Smooth muscle cell (in vitro differentiated cells): ENCODE measurements at regions not wholly inside any gene's neighbourhood (a gene's known extent, or its start where the extent isn't known, plus 50 kb on each side); places are given as distances from the start of the nearest gene placed in this dataset.

Source experiments
- DNase-seq: peaks from one replicate; lab custom pipeline; 2025; ENCODE audit not compliant: unreplicated experiment; lab: John Stamatoyannopoulos, UW
- H2AFZ ChIP-seq: fragments of 200-600 bp; sonication (generic); 2 replicates; pipeline ENCODE4 v1.6.0; 2016; ENCODE audit warnings: antibody characterized with exemption, low read depth, mild to moderate bottlenecking
- H3F3A ChIP-seq: fragments of 200-600 bp; sonication (generic); 2 replicates; pipeline ENCODE4 v1.6.0; 2017; ENCODE audit warnings: antibody characterized with exemption, low read depth
- H3K27ac ChIP-seq: fragments of 200-600 bp; sonication (generic); 2 replicates; pipeline ENCODE4 v1.5.1; 2016; ENCODE audit warnings: low read depth, mild to moderate bottlenecking
- H3K27me3 ChIP-seq: fragments of 200-600 bp; sonication (generic); 2 replicates; pipeline ENCODE4 v1.6.1; 2016; ENCODE audit warnings: low read depth, mild to moderate bottlenecking
- H3K36me3 ChIP-seq: fragments of 200-600 bp; sonication (generic); 2 replicates; pipeline ENCODE4 v1.5.1; 2016; ENCODE audit warnings: low read depth
- H3K4me1 ChIP-seq: fragments of 200-600 bp; sonication (generic); 2 replicates; pipeline ENCODE4 v1.5.1; 2016; ENCODE audit warnings: low read depth
- H3K4me2 ChIP-seq: fragments of 200-600 bp; sonication (generic); 2 replicates; pipeline ENCODE4 v1.6.0; 2016; ENCODE audit warnings: mild to moderate bottlenecking
- H3K4me3 ChIP-seq: fragments of 200-600 bp; sonication (generic); 2 replicates; pipeline ENCODE4 v1.5.1; 2016; ENCODE audit warnings: mild to moderate bottlenecking
- H3K79me2 ChIP-seq: fragments of 200-600 bp; sonication (generic); 2 replicates; pipeline ENCODE4 v1.6.0; 2016; ENCODE audit warnings: low read depth, mild to moderate bottlenecking
- H3K9ac ChIP-seq: fragments of 200-600 bp; sonication (generic); 2 replicates; pipeline ENCODE4 v1.6.0; 2016; ENCODE audit warnings: low read depth
- H3K9me3 ChIP-seq: fragments of 200-600 bp; sonication (generic); replicated peaks from 2 replicates; pipeline ENCODE4 v1.5.1; 2016; ENCODE audit warnings: low read depth
- H4K20me1 ChIP-seq: fragments of 200-600 bp; sonication (generic); 2 replicates; pipeline ENCODE4 v1.6.0; 2016; ENCODE audit warnings: low read depth
- WGBS: methylation state at CpG from one replicate; pipeline ENCODE4 v1.1.7; 2016; ENCODE audit warnings: low lambda C conversion rate; 5-methylcytosine and 5-hydroxymethylcytosine counted together
- TF ChIP-seq, protein P1 (sequence below): fragments of 200-600 bp; sonication (generic); IDR thresholded peaks from 2 replicates; pipeline ENCODE4 v1.5.1; 2017; ENCODE audit warnings: borderline replicate concordance, mild to moderate bottlenecking, antibody characterized with exemption; ENCODE audit not compliant: insufficient read depth, poor library complexity, severe bottlenecking

DNA sequence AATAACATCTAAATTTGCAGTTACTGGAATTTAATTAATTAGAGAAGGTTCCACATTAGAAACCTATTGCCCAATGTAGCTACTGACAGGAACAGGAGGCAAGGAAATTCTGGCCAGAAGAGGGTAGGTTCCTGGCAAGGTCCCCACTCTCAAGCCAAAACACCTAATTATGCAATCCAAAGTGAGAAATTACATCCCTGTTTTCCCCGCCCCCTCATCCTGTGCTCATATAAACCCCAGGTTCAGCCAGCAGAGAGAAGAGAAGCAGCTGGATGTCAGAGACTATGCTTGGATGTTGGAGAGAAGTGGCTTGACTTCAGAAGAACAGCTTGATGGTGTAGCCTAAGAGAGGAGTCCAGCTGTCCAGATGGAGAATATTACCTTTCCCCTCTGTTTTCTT, 951.3 kb upstream of the PRR20A start:
- TF ChIP-seq, protein P1, sequence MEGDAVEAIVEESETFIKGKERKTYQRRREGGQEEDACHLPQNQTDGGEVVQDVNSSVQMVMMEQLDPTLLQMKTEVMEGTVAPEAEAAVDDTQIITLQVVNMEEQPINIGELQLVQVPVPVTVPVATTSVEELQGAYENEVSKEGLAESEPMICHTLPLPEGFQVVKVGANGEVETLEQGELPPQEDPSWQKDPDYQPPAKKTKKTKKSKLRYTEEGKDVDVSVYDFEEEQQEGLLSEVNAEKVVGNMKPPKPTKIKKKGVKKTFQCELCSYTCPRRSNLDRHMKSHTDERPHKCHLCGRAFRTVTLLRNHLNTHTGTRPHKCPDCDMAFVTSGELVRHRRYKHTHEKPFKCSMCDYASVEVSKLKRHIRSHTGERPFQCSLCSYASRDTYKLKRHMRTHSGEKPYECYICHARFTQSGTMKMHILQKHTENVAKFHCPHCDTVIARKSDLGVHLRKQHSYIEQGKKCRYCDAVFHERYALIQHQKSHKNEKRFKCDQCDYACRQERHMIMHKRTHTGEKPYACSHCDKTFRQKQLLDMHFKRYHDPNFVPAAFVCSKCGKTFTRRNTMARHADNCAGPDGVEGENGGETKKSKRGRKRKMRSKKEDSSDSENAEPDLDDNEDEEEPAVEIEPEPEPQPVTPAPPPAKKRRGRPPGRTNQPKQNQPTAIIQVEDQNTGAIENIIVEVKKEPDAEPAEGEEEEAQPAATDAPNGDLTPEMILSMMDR, result no peak

GRCh38 chr13:56189978-56190377, 950.7 kb upstream of the PRR20A start:
- no peaks in the 10 kb centered on the region for H3K4me1 ChIP-seq
- H3K36me3 ChIP-seq, result no peaks in the 10 kb centered on the region
- no peak for DNase-seq
- no peaks in the 10 kb centered on the region for H4K20me1 ChIP-seq
- TF ChIP-seq, protein P1, result no peak
- H2AFZ ChIP-seq, result no peak overlapping the region
- no peak overlapping the region for H3K4me3 ChIP-seq
- no peak overlapping the region for H3K27ac ChIP-seq
- no peaks in the 10 kb centered on the region for H3K79me2 ChIP-seq
- WGBS, result 88% methylated on average over 5 of the region's 5 CpGs
- H3K9me3 ChIP-seq, result no peaks in the 10 kb centered on the region
- no peak overlapping the region for H3K4me2 ChIP-seq
- no peaks in the 10 kb centered on the region for H3K27me3 ChIP-seq
- H3K9ac ChIP-seq, result no peak overlapping the region
- no peaks in the 10 kb centered on the region for H3F3A ChIP-seq

More for the DNA sequence above, 951.3 kb upstream of the PRR20A start:
- H3K36me3 ChIP-seq, result no peaks in the 10 kb centered on the region
- no peaks in the 10 kb centered on the region for H3K4me1 ChIP-seq
- H3K27ac ChIP-seq, result no peak overlapping the region
- H3K27me3 ChIP-seq, result no peaks in the 10 kb centered on the region
- H3K9ac ChIP-seq, result no peak overlapping the region
- H4K20me1 ChIP-seq, result no peaks in the 10 kb centered on the region
- H3F3A ChIP-seq, result no peaks in the 10 kb centered on the region
- DNase-seq, result no peak
- no peaks in the 10 kb centered on the region for H3K79me2 ChIP-seq
- H2AFZ ChIP-seq, result no peak overlapping the region
- no peak overlapping the region for H3K4me3 ChIP-seq
- no peak overlapping the region for H3K4me2 ChIP-seq
- H3K9me3 ChIP-seq, result no peaks in the 10 kb centered on the region
- WGBS, result 95% methylated on average over 1 of the region's 1 CpG

DNA sequence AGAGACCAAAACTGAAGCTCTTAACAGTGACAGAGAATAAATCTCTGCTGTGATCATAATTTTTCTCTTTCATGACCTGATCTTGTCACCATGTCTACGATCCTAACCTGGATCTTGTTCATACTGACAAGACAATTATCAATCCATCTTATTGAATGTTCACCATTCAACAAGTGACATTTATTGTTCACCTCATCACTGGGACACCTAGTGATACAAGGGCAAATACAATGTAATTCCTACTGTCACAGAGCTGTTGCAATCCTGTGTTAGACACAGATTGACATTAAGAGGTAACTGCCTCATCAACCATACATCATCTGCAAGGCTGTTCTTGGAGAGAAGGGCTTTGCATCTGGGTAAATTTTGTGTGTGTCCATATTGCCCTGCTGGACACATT, 942.4 kb upstream of the PRR20A start:
- Histone ChIP-seq H2AFZ (no peak overlapping the region), H3K36me3 (no peaks in the 10 kb centered on the region), H3K9me3 (no peaks in the 10 kb centered on the region), H3K27me3 (no peaks in the 10 kb centered on the region), H3K27ac (no peak overlapping the region), H3K4me3 (no peak overlapping the region), H3F3A (no peaks in the 10 kb centered on the region), H3K9ac (no peak overlapping the region), H4K20me1 (no peaks in the 10 kb centered on the region), H3K4me1 (no peaks in the 10 kb centered on the region), H3K4me2 (no peak overlapping the region), H3K79me2 (no peaks in the 10 kb centered on the region)
- WGBS, result 92% methylated on average over 1 of the region's 1 CpG
- no peak for DNase-seq
- TF ChIP-seq, protein P1, result no peak

GRCh38 chr13:56201834-56202233, 938.9 kb upstream of the PRR20A start:
- H3K9me3 ChIP-seq, result no peaks in the 10 kb centered on the region
- H3K27ac ChIP-seq, result no peak overlapping the region
- H2AFZ ChIP-seq, result no peak overlapping the region
- no peaks in the 10 kb centered on the region for H4K20me1 ChIP-seq
- no peak overlapping the region for H3K9ac ChIP-seq
- no peaks in the 10 kb centered on the region for H3K79me2 ChIP-seq
- 62% methylated on average over 2 of the region's 2 CpGs for WGBS
- H3K36me3 ChIP-seq, result no peaks in the 10 kb centered on the region
- H3K4me1 ChIP-seq, result no peaks in the 10 kb centered on the region
- H3K27me3 ChIP-seq, result no peaks in the 10 kb centered on the region
- no peak overlapping the region for H3K4me3 ChIP-seq
- no peaks in the 10 kb centered on the region for H3F3A ChIP-seq
- TF ChIP-seq, protein P1, result no peak
- no peak for DNase-seq
- no peak overlapping the region for H3K4me2 ChIP-seq
